NCI-H2171 (cell line): ENCODE measurements at regions not wholly inside any gene's neighbourhood (a gene's known extent, or its start where the extent isn't known, plus 50 kb on each side); places are given as distances from the start of the nearest gene placed in this dataset.

ENCODE experiments used
- DNase-seq: peaks from one replicate; lab custom pipeline; 2025; lab: John Stamatoyannopoulos, UW

- no peak for DNase-seq
These were observed 283.5 kb downstream of the ARHGAP12 start for GRCh38 chr10:31644931-31645633.

- no peak for DNase-seq
These were observed 286.4 kb downstream of the ARHGAP12 start for GRCh38 chr10:31642281-31642680.

- no peak for DNase-seq
These were observed 293.1 kb downstream of the ARHGAP12 start for GRCh38 chr10:31635415-31636065.

GRCh38 chr10:31635009-31635408 lies 293.6 kb downstream of the ARHGAP12 start:
- DNase-seq = no peak

- no peak for DNase-seq
These were observed 297.6 kb downstream of the ARHGAP12 start for GRCh38 chr10:31630861-31631567.

- no peak for DNase-seq
These were observed 303.1 kb downstream of the ARHGAP12 start for GRCh38 chr10:31625566-31625965.

GRCh38 chr10:31624611-31625010 lies 304.0 kb downstream of the ARHGAP12 start:
- no peak for DNase-seq

- DNase-seq = no peak
These were observed 304.7 kb downstream of the ARHGAP12 start for GRCh38 chr10:31623947-31624346.

GRCh38 chr10:31623466-31623865 lies 304.4 kb downstream of the ZEB1 start:
- DNase-seq = no peak

- DNase-seq = peak; percentile 36
These were observed 304.0 kb downstream of the ZEB1 start for GRCh38 chr10:31622978-31623377.

GRCh38 chr10:31621733-31622132 lies 302.7 kb downstream of the ZEB1 start:
- DNase-seq = no peak

- no peak for DNase-seq
These were observed 301.5 kb downstream of the ZEB1 start for GRCh38 chr10:31620226-31621151.

GRCh38 chr10:31619531-31620061 lies 300.6 kb downstream of the ZEB1 start:
- DNase-seq = no peak

- no peak for DNase-seq
These were observed 299.7 kb downstream of the ZEB1 start for GRCh38 chr10:31618541-31619291.

- no peak for DNase-seq
These were observed 298.7 kb downstream of the ZEB1 start for GRCh38 chr10:31617757-31618156.

- no peak for DNase-seq
These were observed 298.1 kb downstream of the ZEB1 start for GRCh38 chr10:31617133-31617532.

- DNase-seq = no peak
These were observed 296.1 kb downstream of the ZEB1 start for GRCh38 chr10:31615129-31615528.

GRCh38 chr10:31614611-31615010 lies 295.6 kb downstream of the ZEB1 start:
- no peak for DNase-seq

- DNase-seq = no peak
These were observed 293.1 kb downstream of the ZEB1 start for GRCh38 chr10:31612082-31612481.

- no peak for DNase-seq
These were observed 292.1 kb downstream of the ZEB1 start for GRCh38 chr10:31611161-31611560.

- no peak for DNase-seq
These were observed 288.5 kb downstream of the ZEB1 start for GRCh38 chr10:31607481-31607880.
